ENCODE measurements at regions not wholly inside any gene's neighbourhood (a gene's known extent, or its start where the extent isn't known, plus 50 kb on each side); places are given as distances from the start of the nearest gene placed in this dataset.

DNA sequence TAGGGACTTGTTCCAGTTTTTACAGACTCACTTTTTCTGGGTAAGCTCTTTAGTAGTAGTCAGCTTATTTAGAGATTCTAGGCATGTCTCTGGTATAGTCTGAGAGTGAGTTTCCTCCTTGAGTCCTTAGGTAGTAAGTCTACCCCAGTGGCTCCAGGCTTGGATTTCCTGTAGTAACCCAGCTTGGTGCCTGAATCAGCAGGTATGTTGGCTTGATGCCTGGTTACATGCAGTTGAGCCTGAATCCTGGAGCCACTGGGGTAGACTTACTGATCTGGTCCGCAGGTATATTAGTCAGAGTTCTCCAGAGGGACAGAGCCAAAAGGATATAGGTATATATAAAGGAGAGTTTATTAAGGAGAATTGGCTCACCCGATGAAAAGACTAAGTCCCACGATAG is 85.8 kb upstream of the RBMS3 start:
- ChIA-PET CTCF (no interaction called here), POLR2A (no interaction called here)
- TF ChIP-seq, protein P1, sequence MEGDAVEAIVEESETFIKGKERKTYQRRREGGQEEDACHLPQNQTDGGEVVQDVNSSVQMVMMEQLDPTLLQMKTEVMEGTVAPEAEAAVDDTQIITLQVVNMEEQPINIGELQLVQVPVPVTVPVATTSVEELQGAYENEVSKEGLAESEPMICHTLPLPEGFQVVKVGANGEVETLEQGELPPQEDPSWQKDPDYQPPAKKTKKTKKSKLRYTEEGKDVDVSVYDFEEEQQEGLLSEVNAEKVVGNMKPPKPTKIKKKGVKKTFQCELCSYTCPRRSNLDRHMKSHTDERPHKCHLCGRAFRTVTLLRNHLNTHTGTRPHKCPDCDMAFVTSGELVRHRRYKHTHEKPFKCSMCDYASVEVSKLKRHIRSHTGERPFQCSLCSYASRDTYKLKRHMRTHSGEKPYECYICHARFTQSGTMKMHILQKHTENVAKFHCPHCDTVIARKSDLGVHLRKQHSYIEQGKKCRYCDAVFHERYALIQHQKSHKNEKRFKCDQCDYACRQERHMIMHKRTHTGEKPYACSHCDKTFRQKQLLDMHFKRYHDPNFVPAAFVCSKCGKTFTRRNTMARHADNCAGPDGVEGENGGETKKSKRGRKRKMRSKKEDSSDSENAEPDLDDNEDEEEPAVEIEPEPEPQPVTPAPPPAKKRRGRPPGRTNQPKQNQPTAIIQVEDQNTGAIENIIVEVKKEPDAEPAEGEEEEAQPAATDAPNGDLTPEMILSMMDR (IDR thresholded peaks at IDR 0.05; ENCODE audit: insufficient read depth, low read depth, low read length) = no peak
- no peak overlapping the region for H3K4me3 ChIP-seq (ENCODE audit: low read depth, low read length)
- DNase-seq (ENCODE audit: low read depth) = no peak
- H3K27me3 ChIP-seq (ENCODE audit: control insufficient read depth, insufficient read depth, low read length) = no peaks in the 10 kb centered on the region
- H3K36me3 ChIP-seq (ENCODE audit: control insufficient read depth, insufficient read depth, low read length) = no peaks in the 10 kb centered on the region

DNA sequence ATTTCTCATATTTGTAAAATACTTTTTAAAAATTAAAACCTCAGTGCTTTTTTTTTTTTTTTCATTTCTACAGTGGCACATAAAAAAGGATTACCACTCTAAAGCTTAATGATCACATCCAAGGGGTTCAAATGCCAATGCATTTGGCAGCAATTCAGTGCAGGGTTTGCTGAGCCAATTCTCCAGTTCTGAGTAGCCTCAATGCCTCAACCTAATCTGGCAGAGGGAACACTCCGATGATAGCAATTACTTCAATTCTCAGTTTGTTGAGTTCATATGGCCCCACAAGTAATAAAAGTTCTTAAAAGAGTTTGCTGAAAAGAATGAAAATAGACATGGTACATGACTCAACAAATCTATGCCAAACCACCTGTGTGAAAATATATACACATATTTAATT is 79.3 kb upstream of the RBMS3 start:
- TF ChIP-seq, protein P1 (IDR thresholded peaks at IDR 0.05; ENCODE audit: insufficient read depth, low read depth, low read length) = no peak
- H3K4me3 ChIP-seq (ENCODE audit: low read depth, low read length) = no peak overlapping the region
- no peaks in the 10 kb centered on the region for H3K36me3 ChIP-seq (ENCODE audit: control insufficient read depth, insufficient read depth, low read length)
- CTCF ChIA-PET = no interaction called here
- POLR2A ChIA-PET = no interaction called here
- DNase-seq (ENCODE audit: low read depth) = no peak
- H3K27me3 ChIP-seq (ENCODE audit: control insufficient read depth, insufficient read depth, low read length) = no peaks in the 10 kb centered on the region

DNA sequence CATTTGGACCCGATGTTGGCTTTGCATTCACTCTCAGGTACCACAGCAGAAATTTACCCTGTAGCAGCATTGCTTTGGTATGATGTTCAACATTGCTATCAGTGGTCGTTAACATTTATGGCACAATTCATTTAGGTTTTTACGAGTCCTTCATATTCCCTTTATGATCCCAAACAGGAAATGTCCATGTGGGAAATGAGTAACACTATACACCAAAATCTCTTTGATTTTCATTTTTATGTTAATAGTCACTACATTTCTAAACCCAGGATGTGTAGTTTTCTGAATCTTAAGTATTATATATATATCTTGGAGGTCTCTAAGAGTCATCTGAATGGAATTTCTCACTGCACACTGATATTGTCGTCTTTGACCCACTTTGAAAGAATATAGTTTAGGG is 78.5 kb upstream of the RBMS3 start:
- CTCF ChIA-PET = no interaction called here
- no peak for DNase-seq (ENCODE audit: low read depth)

DNA sequence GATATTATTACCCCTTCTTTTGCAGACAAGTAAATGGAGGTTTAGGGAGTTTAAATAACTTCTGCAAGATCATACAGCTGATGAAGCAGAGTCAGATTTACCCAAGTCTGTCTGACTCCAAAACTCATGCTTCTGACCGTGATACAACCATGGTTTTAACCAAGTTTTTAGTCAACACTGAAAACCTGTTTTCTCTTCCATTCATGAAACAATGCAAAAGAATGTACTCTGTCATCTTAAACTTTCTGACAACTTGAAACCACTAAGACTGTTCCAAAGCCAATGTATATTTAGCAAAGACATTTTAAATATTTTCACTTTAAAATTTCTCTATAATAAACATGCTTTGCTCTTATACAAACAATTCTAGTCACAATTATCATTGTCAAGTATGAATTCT is 77.0 kb upstream of the RBMS3 start:
- TF ChIP-seq, protein P1 (IDR thresholded peaks at IDR 0.05; ENCODE audit: insufficient read depth, low read depth, low read length) = no peak
- no peaks in the 10 kb centered on the region for H3K36me3 ChIP-seq (ENCODE audit: control insufficient read depth, insufficient read depth, low read length)
- H3K27me3 ChIP-seq (ENCODE audit: control insufficient read depth, insufficient read depth, low read length) = no peaks in the 10 kb centered on the region
- no peak overlapping the region for H3K4me3 ChIP-seq (ENCODE audit: low read depth, low read length)
- ChIA-PET CTCF (interaction anchor here (1.5 to 1.6 kb wide), 2 partner anchors 17 to 27 kb away, joined by 3 to 5 read pairs; no protein-coding TSS in a partner anchor), POLR2A (no interaction called here)
- DNase-seq (ENCODE audit: low read depth) = no peak

More for the DNA sequence above, 78.5 kb upstream of the RBMS3 start:
- H3K36me3 ChIP-seq (ENCODE audit: control insufficient read depth, insufficient read depth, low read length) = no peaks in the 10 kb centered on the region
- no peak overlapping the region for H3K4me3 ChIP-seq (ENCODE audit: low read depth, low read length)
- H3K27me3 ChIP-seq (ENCODE audit: control insufficient read depth, insufficient read depth, low read length) = no peaks in the 10 kb centered on the region
- TF ChIP-seq, protein P1 (IDR thresholded peaks at IDR 0.05; ENCODE audit: insufficient read depth, low read depth, low read length) = no peak
- POLR2A ChIA-PET = no interaction called here

DNA sequence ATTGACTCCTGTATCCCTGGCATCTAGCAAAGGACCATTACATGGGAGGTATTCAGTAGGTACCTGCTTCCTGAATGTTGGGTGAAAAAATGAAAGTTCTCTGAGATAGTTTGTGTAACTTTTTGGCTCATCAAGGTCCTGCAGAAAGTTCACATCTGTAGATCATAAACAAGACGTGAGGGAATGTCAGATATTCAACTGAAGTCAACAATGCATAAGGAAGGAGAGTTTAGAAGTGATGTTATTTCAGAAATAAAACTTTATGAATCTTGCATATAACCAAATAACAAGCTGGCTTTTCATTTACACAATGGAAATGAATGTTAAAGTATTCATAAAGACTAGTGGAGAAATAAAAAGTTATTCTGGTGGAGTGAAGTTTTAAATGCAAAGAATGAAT is 73.4 kb upstream of the RBMS3 start:
- TF ChIP-seq, protein P1 (IDR thresholded peaks at IDR 0.05; ENCODE audit: insufficient read depth, low read depth, low read length) = no peak

More for the DNA sequence above, 73.4 kb upstream of the RBMS3 start:
- DNase-seq (ENCODE audit: low read depth) = no peak
- Histone ChIP-seq H3K36me3 (ENCODE audit: control insufficient read depth, insufficient read depth, low read length) (no peaks in the 10 kb centered on the region), H3K4me3 (ENCODE audit: low read depth, low read length) (no peak overlapping the region), H3K27me3 (ENCODE audit: control insufficient read depth, insufficient read depth, low read length) (no peaks in the 10 kb centered on the region)
- CTCF ChIA-PET = no interaction called here
- POLR2A ChIA-PET = no interaction called here

Measured in BJ (cell line).